GM23338 (cell line): ENCODE measurements at regions not wholly inside any gene's neighbourhood (a gene's known extent, or its start where the extent isn't known, plus 50 kb on each side); places are given as distances from the start of the nearest gene placed in this dataset.

Experiments
- ATAC-seq: fragments of 200-7000 bp; cut with Tn5 transposase; 3 replicates; pipeline ENCODE4 v1.9.1; 2020
- DNase-seq: peaks from one replicate; pipeline ENCODE4 v3.0.0-alpha.2; 2015; ENCODE audit warnings: low spot score
- H2AFZ ChIP-seq: fragments of 200-600 bp; sonication (generic); 2 replicates; pipeline ENCODE4 v1.8.0; 2016; ENCODE audit warnings: antibody characterized with exemption, mild to moderate bottlenecking, moderate library complexity
- H3F3A ChIP-seq: fragments of 200-600 bp; sonication (generic); replicated peaks from 2 replicates; pipeline ENCODE4 v1.8.0; 2017; ENCODE audit warnings: antibody characterized with exemption, mixed run types, low read depth
- H3K27ac ChIP-seq: fragments of 200-600 bp; sonication (generic); 2 replicates; pipeline ENCODE4 v1.6.1; 2016; ENCODE audit warnings: low read depth
- H3K27me3 ChIP-seq: fragments of 200-600 bp; sonication (generic); 2 replicates; pipeline ENCODE4 v1.8.0; 2016; ENCODE audit warnings: mild to moderate bottlenecking, mixed run types, moderate library complexity; ENCODE audit not compliant: insufficient read depth
- H3K36me3 ChIP-seq: fragments of 200-600 bp; sonication (generic); 2 replicates; pipeline ENCODE4 v1.8.0; 2016; ENCODE audit warnings: mild to moderate bottlenecking; ENCODE audit not compliant: insufficient read depth
- H3K4me1 ChIP-seq: fragments of 200-600 bp; sonication (generic); 2 replicates; pipeline ENCODE4 v1.8.0; 2016; ENCODE audit warnings: mild to moderate bottlenecking, moderate library complexity; ENCODE audit not compliant: insufficient read depth
- H3K4me2 ChIP-seq: fragments of 200-600 bp; sonication (generic); 2 replicates; pipeline ENCODE4 v1.7.1; 2017; ENCODE audit warnings: mixed run types
- H3K4me3 ChIP-seq: fragments of 200-600 bp; sonication (generic); 2 replicates; pipeline ENCODE4 v1.6.1; 2016; ENCODE audit warnings: mixed run types
- H3K79me2 ChIP-seq: fragments of 200-600 bp; sonication (generic); replicated peaks from 2 replicates; pipeline ENCODE4 v1.8.0; 2017; ENCODE audit warnings: mild to moderate bottlenecking; ENCODE audit not compliant: insufficient read depth
- H3K9me2 ChIP-seq: fragments of 200-600 bp; sonication (generic); 2 replicates; pipeline ENCODE4 v1.8.0; 2017; ENCODE audit not compliant: insufficient read depth
- H4K20me1 ChIP-seq: fragments of 200-600 bp; sonication (generic); replicated peaks from 2 replicates; pipeline ENCODE4 v1.8.0; 2017; ENCODE audit warnings: mild to moderate bottlenecking; ENCODE audit not compliant: insufficient read depth
- H3K27ac Mint-ChIP-seq: 2 replicates; pipeline ENCODE4 v1.8.0; 2020; ENCODE audit warnings: inconsistent platforms, mild to moderate bottlenecking, moderate library complexity, mixed read lengths
- H3K27me3 Mint-ChIP-seq: 3 replicates; pipeline ENCODE4 v1.8.0; 2022; ENCODE audit warnings: low read depth, mild to moderate bottlenecking, moderate library complexity, mixed read lengths, inconsistent platforms; ENCODE audit not compliant: insufficient read depth, poor library complexity
- H3K36me3 Mint-ChIP-seq: 3 replicates; pipeline ENCODE4 v1.8.0; 2021; ENCODE audit warnings: low read depth, mild to moderate bottlenecking, inconsistent platforms, moderate library complexity, mixed read lengths
- H3K4me1 Mint-ChIP-seq: 3 replicates; pipeline ENCODE4 v1.8.0; 2020; ENCODE audit warnings: mild to moderate bottlenecking, inconsistent platforms, mixed read lengths
- H3K4me3 Mint-ChIP-seq: 3 replicates; pipeline ENCODE4 v1.8.0; 2021; ENCODE audit warnings: moderate library complexity, mild to moderate bottlenecking, inconsistent platforms, mixed read lengths
- H3K9me3 Mint-ChIP-seq: 3 replicates; pipeline ENCODE4 v1.8.0; 2020; ENCODE audit warnings: moderate library complexity, mild to moderate bottlenecking, inconsistent platforms, mixed read lengths
- CREB1 ChIP-seq: fragments of 250-450 bp; sonication (Bioruptor Pico); IDR thresholded peaks from 2 replicates; pipeline ENCODE4 v1.5.0; 2020; ENCODE audit warnings: low read depth, mild to moderate bottlenecking, moderate library complexity
- EZH2 ChIP-seq: fragments of 200-600 bp; sonication (generic); IDR thresholded peaks from one replicate; pipeline ENCODE4 v1.8.0; 2017; ENCODE audit warnings: antibody characterized with exemption, mild to moderate bottlenecking, low read depth; ENCODE audit not compliant: unreplicated experiment
- EZH2phosphoT487 ChIP-seq: fragments of 200-600 bp; sonication (generic); IDR thresholded peaks from one replicate; pipeline ENCODE4 v1.8.1; 2018; ENCODE audit warnings: antibody characterized with exemption; ENCODE audit not compliant: unreplicated experiment
- JUNB ChIP-seq: IDR thresholded peaks from one replicate; pipeline ENCODE4 v1.6.1; 2016; ENCODE audit warnings: antibody characterized with exemption; ENCODE audit not compliant: unreplicated experiment
- NANOG ChIP-seq: IDR thresholded peaks from 2 replicates; pipeline ENCODE4 v1.6.1; 2016; ENCODE audit warnings: antibody characterized with exemption, borderline replicate concordance
- POLR2AphosphoS5 ChIP-seq: IDR thresholded peaks from 2 replicates; pipeline ENCODE4 v1.6.1; 2016; ENCODE audit warnings: antibody characterized with exemption, low read depth
- STAT1 ChIP-seq: IDR thresholded peaks from one replicate; pipeline ENCODE4 v1.6.1; 2016; ENCODE audit warnings: antibody characterized with exemption; ENCODE audit not compliant: unreplicated experiment
- ZNF114 ChIP-seq: fragments of 250-450 bp; sonication (Bioruptor Pico); IDR thresholded peaks from 2 replicates; pipeline ENCODE4 v1.5.0; 2020; ENCODE audit warnings: mild to moderate bottlenecking, moderate library complexity
- TF ChIP-seq, protein P1 (sequence below), 2 experiments: fragments of 200-600 bp in 1 of 2; sonication (generic) in 1 of 2; conservative IDR thresholded peaks; 2 replicates each; pipeline versions ENCODE4 v1.5.1 to v1.6.1; 2016 to 2017; ENCODE audit warnings: antibody characterized with exemption in 2 of 2, low read depth in 2 of 2, mild to moderate bottlenecking in 2 of 2, moderate library complexity in 1 of 2
- TF ChIP-seq, protein P2 (sequence below): fragments of 250-450 bp; sonication (Bioruptor Pico); IDR thresholded peaks from 2 replicates; pipeline ENCODE4 v1.5.0; 2020; ENCODE audit warnings: mild to moderate bottlenecking, moderate library complexity
- TF ChIP-seq, protein P3 (sequence below): IDR thresholded peaks from one replicate; pipeline ENCODE4 v1.6.1; 2018; ENCODE audit warnings: antibody characterized with exemption; ENCODE audit not compliant: unreplicated experiment

GRCh38 chr2:128784626-128785306 lies 466.1 kb upstream of the HS6ST1 start (continued):
- TF ChIP-seq, protein P1, sequence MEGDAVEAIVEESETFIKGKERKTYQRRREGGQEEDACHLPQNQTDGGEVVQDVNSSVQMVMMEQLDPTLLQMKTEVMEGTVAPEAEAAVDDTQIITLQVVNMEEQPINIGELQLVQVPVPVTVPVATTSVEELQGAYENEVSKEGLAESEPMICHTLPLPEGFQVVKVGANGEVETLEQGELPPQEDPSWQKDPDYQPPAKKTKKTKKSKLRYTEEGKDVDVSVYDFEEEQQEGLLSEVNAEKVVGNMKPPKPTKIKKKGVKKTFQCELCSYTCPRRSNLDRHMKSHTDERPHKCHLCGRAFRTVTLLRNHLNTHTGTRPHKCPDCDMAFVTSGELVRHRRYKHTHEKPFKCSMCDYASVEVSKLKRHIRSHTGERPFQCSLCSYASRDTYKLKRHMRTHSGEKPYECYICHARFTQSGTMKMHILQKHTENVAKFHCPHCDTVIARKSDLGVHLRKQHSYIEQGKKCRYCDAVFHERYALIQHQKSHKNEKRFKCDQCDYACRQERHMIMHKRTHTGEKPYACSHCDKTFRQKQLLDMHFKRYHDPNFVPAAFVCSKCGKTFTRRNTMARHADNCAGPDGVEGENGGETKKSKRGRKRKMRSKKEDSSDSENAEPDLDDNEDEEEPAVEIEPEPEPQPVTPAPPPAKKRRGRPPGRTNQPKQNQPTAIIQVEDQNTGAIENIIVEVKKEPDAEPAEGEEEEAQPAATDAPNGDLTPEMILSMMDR (conservative IDR thresholded peaks at IDR 0.05; ENCODE audit: low read depth in 2 of 2) = no peak
- TF ChIP-seq POLR2AphosphoS5 (no peak), STAT1 (no peak), ZNF114 (no peak), EZH2phosphoT487 (no peak)

DNA sequence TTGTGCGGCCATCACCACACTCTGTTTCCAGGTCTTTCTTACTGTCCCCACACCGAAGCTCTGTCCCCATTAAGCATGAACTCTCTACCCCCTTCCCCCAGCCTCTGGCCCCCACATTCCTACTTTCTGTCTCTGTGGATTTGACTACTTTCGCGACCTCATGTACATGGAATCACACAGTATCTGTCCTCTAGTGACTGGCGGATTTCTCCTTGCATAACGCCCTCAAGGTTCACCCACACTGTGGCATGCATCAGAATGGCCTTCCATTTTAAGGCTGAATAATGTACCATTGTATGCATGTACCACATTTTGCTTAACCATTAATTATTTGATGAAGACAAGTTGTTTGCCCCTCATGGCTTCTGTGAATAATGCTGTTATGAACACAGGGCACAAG lies 467.6 kb upstream of the HS6ST1 start:
- Mint-ChIP-seq H3K4me1 (peaks cover 14% of the 10 kb centered on the region), H3K27ac (no peak overlapping the region), H3K27me3 (peaks cover 2% of the 10 kb centered on the region), H3K36me3 (no peaks in the 10 kb centered on the region), H3K9me3 (peaks cover 2% of the 10 kb centered on the region; the same call in 2 of the 3 replicates), H3K4me3 (no peak overlapping the region)
- Histone ChIP-seq H3K36me3 (no peaks in the 10 kb centered on the region), H3K27ac (no peak overlapping the region), H3K9me2 (no peaks in the 10 kb centered on the region), H3K4me2 (no peak overlapping the region), H4K20me1 (no peaks in the 10 kb centered on the region), H3K79me2 (no peaks in the 10 kb centered on the region), H3K4me3 (no peak overlapping the region), H2AFZ (no peak overlapping the region), H3K27me3 (no peaks in the 10 kb centered on the region), H3F3A (no peaks in the 10 kb centered on the region), H3K4me1 (peaks cover 7% of the 10 kb centered on the region; the same call in 1 of the 2 replicates)
- DNase-seq (peak; percentile 12), ATAC-seq (no peak)
- TF ChIP-seq JUNB (no peak), CREB1 (CRISPR knock-in tag) (no peak), EZH2phosphoT487 (no peak), EZH2 (no peak), NANOG (no peak), STAT1 (no peak)
- TF ChIP-seq, protein P1 (conservative IDR thresholded peaks at IDR 0.05; ENCODE audit: low read depth in 2 of 2) = no peak
- TF ChIP-seq, protein P2, sequence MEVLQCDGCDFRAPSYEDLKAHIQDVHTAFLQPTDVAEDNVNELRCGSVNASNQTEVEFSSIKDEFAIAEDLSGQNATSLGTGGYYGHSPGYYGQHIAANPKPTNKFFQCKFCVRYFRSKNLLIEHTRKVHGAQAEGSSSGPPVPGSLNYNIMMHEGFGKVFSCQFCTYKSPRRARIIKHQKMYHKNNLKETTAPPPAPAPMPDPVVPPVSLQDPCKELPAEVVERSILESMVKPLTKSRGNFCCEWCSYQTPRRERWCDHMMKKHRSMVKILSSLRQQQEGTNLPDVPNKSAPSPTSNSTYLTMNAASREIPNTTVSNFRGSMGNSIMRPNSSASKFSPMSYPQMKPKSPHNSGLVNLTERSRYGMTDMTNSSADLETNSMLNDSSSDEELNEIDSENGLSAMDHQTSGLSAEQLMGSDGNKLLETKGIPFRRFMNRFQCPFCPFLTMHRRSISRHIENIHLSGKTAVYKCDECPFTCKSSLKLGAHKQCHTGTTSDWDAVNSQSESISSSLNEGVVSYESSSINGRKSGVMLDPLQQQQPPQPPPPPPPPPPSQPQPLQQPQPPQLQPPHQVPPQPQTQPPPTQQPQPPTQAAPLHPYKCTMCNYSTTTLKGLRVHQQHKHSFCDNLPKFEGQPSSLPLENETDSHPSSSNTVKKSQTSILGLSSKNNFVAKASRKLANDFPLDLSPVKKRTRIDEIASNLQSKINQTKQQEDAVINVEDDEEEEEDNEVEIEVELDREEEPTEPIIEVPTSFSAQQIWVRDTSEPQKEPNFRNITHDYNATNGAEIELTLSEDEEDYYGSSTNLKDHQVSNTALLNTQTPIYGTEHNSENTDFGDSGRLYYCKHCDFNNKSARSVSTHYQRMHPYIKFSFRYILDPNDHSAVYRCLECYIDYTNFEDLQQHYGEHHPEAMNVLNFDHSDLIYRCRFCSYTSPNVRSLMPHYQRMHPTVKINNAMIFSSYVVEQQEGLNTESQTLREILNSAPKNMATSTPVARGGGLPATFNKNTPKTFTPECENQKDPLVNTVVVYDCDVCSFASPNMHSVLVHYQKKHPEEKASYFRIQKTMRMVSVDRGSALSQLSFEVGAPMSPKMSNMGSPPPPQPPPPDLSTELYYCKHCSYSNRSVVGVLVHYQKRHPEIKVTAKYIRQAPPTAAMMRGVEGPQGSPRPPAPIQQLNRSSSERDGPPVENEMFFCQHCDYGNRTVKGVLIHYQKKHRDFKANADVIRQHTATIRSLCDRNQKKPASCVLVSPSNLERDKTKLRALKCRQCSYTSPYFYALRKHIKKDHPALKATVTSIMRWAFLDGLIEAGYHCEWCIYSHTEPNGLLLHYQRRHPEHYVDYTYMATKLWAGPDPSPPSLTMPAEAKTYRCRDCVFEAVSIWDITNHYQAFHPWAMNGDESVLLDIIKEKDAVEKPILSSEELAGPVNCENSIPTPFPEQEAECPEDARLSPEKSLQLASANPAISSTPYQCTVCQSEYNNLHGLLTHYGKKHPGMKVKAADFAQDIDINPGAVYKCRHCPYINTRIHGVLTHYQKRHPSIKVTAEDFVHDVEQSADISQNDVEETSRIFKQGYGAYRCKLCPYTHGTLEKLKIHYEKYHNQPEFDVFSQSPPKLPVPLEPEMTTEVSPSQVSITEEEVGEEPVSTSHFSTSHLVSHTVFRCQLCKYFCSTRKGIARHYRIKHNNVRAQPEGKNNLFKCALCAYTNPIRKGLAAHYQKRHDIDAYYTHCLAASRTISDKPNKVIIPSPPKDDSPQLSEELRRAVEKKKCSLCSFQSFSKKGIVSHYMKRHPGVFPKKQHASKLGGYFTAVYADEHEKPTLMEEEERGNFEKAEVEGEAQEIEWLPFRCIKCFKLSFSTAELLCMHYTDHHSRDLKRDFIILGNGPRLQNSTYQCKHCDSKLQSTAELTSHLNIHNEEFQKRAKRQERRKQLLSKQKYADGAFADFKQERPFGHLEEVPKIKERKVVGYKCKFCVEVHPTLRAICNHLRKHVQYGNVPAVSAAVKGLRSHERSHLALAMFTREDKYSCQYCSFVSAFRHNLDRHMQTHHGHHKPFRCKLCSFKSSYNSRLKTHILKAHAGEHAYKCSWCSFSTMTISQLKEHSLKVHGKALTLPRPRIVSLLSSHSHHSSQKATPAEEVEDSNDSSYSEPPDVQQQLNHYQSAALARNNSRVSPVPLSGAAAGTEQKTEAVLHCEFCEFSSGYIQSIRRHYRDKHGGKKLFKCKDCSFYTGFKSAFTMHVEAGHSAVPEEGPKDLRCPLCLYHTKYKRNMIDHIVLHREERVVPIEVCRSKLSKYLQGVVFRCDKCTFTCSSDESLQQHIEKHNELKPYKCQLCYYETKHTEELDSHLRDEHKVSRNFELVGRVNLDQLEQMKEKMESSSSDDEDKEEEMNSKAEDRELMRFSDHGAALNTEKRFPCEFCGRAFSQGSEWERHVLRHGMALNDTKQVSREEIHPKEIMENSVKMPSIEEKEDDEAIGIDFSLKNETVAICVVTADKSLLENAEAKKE (CRISPR knock-in tag) = no peak
- TF ChIP-seq, protein P3, sequence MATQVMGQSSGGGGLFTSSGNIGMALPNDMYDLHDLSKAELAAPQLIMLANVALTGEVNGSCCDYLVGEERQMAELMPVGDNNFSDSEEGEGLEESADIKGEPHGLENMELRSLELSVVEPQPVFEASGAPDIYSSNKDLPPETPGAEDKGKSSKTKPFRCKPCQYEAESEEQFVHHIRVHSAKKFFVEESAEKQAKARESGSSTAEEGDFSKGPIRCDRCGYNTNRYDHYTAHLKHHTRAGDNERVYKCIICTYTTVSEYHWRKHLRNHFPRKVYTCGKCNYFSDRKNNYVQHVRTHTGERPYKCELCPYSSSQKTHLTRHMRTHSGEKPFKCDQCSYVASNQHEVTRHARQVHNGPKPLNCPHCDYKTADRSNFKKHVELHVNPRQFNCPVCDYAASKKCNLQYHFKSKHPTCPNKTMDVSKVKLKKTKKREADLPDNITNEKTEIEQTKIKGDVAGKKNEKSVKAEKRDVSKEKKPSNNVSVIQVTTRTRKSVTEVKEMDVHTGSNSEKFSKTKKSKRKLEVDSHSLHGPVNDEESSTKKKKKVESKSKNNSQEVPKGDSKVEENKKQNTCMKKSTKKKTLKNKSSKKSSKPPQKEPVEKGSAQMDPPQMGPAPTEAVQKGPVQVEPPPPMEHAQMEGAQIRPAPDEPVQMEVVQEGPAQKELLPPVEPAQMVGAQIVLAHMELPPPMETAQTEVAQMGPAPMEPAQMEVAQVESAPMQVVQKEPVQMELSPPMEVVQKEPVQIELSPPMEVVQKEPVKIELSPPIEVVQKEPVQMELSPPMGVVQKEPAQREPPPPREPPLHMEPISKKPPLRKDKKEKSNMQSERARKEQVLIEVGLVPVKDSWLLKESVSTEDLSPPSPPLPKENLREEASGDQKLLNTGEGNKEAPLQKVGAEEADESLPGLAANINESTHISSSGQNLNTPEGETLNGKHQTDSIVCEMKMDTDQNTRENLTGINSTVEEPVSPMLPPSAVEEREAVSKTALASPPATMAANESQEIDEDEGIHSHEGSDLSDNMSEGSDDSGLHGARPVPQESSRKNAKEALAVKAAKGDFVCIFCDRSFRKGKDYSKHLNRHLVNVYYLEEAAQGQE = no peak
